ENCODE measurements at regions not wholly inside any gene's neighbourhood (a gene's known extent, or its start where the extent isn't known, plus 50 kb on each side); places are given as distances from the start of the nearest gene placed in this dataset.
"Not testable (repeated sequence)": the region's sequence is repeated elsewhere in the genome, so short reads cannot be mapped to it uniquely, and the experiment has no call there.

GRCh38 chr5:56731473-56731872, 83.9 kb upstream of the MAP3K1 start:
- not testable (repeated sequence) for DNase-seq

- DNase-seq = no peak
These were observed 85.9 kb upstream of the MAP3K1 start for GRCh38 chr5:56729488-56729887.

- no peak for DNase-seq
These were observed 89.5 kb upstream of the MAP3K1 start for GRCh38 chr5:56725711-56726411.

GRCh38 chr5:56724857-56725256, 90.5 kb upstream of the MAP3K1 start:
- not testable (repeated sequence) for DNase-seq

- DNase-seq = no peak
These were observed 93.0 kb upstream of the MAP3K1 start for GRCh38 chr5:56722317-56722716.

GRCh38 chr5:56717253-56717987, 97.9 kb upstream of the MAP3K1 start:
- DNase-seq = no peak

GRCh38 chr5:56715986-56716385, 99.4 kb upstream of the MAP3K1 start:
- DNase-seq = no peak

- no peak for DNase-seq
These were observed 102.3 kb upstream of the MAP3K1 start for GRCh38 chr5:56712895-56713591.

- no peak for DNase-seq
These were observed 104.3 kb upstream of the MAP3K1 start for GRCh38 chr5:56710826-56711590.

- DNase-seq = no peak
These were observed 108.8 kb upstream of the MAP3K1 start for GRCh38 chr5:56706504-56706903.

GRCh38 chr5:56705217-56705616, 110.1 kb upstream of the MAP3K1 start:
- no peak for DNase-seq

GRCh38 chr5:56703952-56704351, 111.4 kb upstream of the MAP3K1 start:
- DNase-seq = no peak

- DNase-seq = no peak
These were observed 114.6 kb upstream of the MAP3K1 start for GRCh38 chr5:56700711-56701110.

- no peak for DNase-seq
These were observed 115.8 kb upstream of the MAP3K1 start for GRCh38 chr5:56699538-56699937.

GRCh38 chr5:56698463-56699381, 116.6 kb upstream of the MAP3K1 start:
- peak; percentile 14 for DNase-seq

GRCh38 chr5:56696900-56697299, 118.4 kb upstream of the MAP3K1 start:
- no peak for DNase-seq

- DNase-seq = peak; percentile 66
These were observed 122.1 kb upstream of the MAP3K1 start for GRCh38 chr5:56693220-56693579.

- DNase-seq = no peak
These were observed 122.8 kb upstream of the MAP3K1 start for GRCh38 chr5:56692359-56693219.

- DNase-seq = no peak
These were observed 126.9 kb upstream of the MAP3K1 start for GRCh38 chr5:56688402-56688801.

- DNase-seq = no peak
These were observed 128.8 kb upstream of the MAP3K1 start for GRCh38 chr5:56686337-56687195.

Data from stimulated activated CD4-positive, alpha-beta T cell treated with anti-CD3 and anti-CD28 coated beads, Interleukin-4, amount 100 ng/mL, for 24 hours (primary cell).